ENCODE measurements at regions not wholly inside any gene's neighbourhood (a gene's known extent, or its start where the extent isn't known, plus 50 kb on each side); places are given as distances from the start of the nearest gene placed in this dataset.

DNA sequence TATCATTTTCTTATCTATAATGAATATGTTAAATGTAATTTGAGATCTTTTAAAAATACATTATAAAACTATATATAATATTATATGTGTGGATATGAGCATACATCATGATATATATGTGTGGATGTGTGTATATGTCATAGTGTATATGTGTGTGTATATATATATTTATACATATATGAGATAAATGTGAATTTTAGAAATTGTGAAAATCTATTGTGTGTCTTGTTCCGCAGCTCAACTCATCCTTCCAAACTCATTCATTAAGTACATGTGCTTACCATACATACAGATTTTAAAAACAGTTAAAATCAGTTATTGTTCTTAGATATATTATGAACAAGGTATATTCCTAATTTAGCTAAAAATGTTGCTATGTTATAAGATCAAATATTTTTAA is 435.2 kb upstream of the MIR17HG start:
- TF ChIP-seq SP1 (CRISPR knock-in tag; IDR thresholded peaks at IDR 0.05) (no peak), MXI1 (IDR thresholded peaks at IDR 0.05; ENCODE audit: low read depth, low read length) (no peak), MEF2D (tag; conservative IDR thresholded peaks at IDR 0.05; ENCODE audit: low read depth) (no peak), CBX2 (IDR thresholded peaks at IDR 0.05; ENCODE audit: insufficient read depth, low read length, poor library complexity, severe bottlenecking) (no peak), HNRNPL (IDR thresholded peaks at IDR 0.05; ENCODE audit: low read depth, low read length) (no peak), POLR2AphosphoS5 (IDR thresholded peaks at IDR 0.05; ENCODE audit: control insufficient read depth, insufficient read depth, low read depth, low read length) (no peak)
- TF ChIP-seq, protein P1, sequence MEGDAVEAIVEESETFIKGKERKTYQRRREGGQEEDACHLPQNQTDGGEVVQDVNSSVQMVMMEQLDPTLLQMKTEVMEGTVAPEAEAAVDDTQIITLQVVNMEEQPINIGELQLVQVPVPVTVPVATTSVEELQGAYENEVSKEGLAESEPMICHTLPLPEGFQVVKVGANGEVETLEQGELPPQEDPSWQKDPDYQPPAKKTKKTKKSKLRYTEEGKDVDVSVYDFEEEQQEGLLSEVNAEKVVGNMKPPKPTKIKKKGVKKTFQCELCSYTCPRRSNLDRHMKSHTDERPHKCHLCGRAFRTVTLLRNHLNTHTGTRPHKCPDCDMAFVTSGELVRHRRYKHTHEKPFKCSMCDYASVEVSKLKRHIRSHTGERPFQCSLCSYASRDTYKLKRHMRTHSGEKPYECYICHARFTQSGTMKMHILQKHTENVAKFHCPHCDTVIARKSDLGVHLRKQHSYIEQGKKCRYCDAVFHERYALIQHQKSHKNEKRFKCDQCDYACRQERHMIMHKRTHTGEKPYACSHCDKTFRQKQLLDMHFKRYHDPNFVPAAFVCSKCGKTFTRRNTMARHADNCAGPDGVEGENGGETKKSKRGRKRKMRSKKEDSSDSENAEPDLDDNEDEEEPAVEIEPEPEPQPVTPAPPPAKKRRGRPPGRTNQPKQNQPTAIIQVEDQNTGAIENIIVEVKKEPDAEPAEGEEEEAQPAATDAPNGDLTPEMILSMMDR (IDR thresholded peaks at IDR 0.05 in 2 of 3, conservative IDR thresholded peaks at IDR 0.05 in 1 of 3; ENCODE audit: insufficient read depth in 2 of 3, low read depth in 1 of 3, low read length in 3 of 3) = no peak

Measured in K562 (cell line).